Islet of Langerhans (tissue), 1 donor: ENCODE measurements at regions not wholly inside any gene's neighbourhood (a gene's known extent, or its start where the extent isn't known, plus 50 kb on each side); places are given as distances from the start of the nearest gene placed in this dataset.

Experiments
- FAIRE-seq: peaks from one replicate; lab custom pipeline; 2011; peaks lifted over from hg19 to GRCh38; lab: Jason Lieb, UNC

- no peak for FAIRE-seq
Observed at GRCh38 chr6:1087154-1087843, 224.6 kb upstream of the FOXQ1 start.

- no peak for FAIRE-seq
Observed at GRCh38 chr6:1086446-1087153, 225.3 kb upstream of the FOXQ1 start.

GRCh38 chr6:1082285-1082935 is 229.5 kb upstream of the FOXQ1 start:
- FAIRE-seq: no peak

- no peak for FAIRE-seq
Observed at GRCh38 chr6:1081551-1082284, 230.2 kb upstream of the FOXQ1 start.

- no peak for FAIRE-seq
Observed at GRCh38 chr6:1080453-1081337, 231.2 kb upstream of the FOXQ1 start.

GRCh38 chr6:1079525-1079924 is 232.4 kb upstream of the FOXQ1 start:
- FAIRE-seq: no peak

- no peak for FAIRE-seq
Observed at GRCh38 chr6:1077478-1078416, 234.2 kb upstream of the FOXQ1 start.

GRCh38 chr6:1076531-1077459 is 235.1 kb upstream of the FOXQ1 start:
- no peak for FAIRE-seq

- no peak for FAIRE-seq
Observed at GRCh38 chr6:1075880-1076279, 236.0 kb upstream of the FOXQ1 start.

- FAIRE-seq: no peak
Observed at GRCh38 chr6:1075444-1075843, 236.5 kb upstream of the FOXQ1 start.

- FAIRE-seq: no peak
Observed at GRCh38 chr6:1070085-1070521, 241.8 kb upstream of the FOXQ1 start.

- no peak for FAIRE-seq
Observed at GRCh38 chr6:1068905-1069304, 243.0 kb upstream of the FOXQ1 start.

GRCh38 chr6:1068068-1068467 is 243.8 kb upstream of the FOXQ1 start:
- no peak for FAIRE-seq

- FAIRE-seq: no peak
Observed at GRCh38 chr6:1067346-1067745, 244.6 kb upstream of the FOXQ1 start.

- no peak for FAIRE-seq
Observed at GRCh38 chr6:1066449-1067090, 245.3 kb upstream of the FOXQ1 start.

- FAIRE-seq: no peak
Observed at GRCh38 chr6:1065986-1066385, 245.9 kb upstream of the FOXQ1 start.

GRCh38 chr6:1063671-1064355 is 248.1 kb upstream of the FOXQ1 start:
- FAIRE-seq: no peak
